ENCODE measurements at regions not wholly inside any gene's neighbourhood (a gene's known extent, or its start where the extent isn't known, plus 50 kb on each side); places are given as distances from the start of the nearest gene placed in this dataset.

GRCh38 chr2:52956766-52957165 lies 810.8 kb upstream of the CHAC2 start:
- TF ChIP-seq POLR2A (IDR thresholded peaks at IDR 0.05): no peak
- TF ChIP-seq CTCF (IDR thresholded peaks at IDR 0.05): no peak
